ENCODE measurements at regions not wholly inside any gene's neighbourhood (a gene's known extent, or its start where the extent isn't known, plus 50 kb on each side); places are given as distances from the start of the nearest gene placed in this dataset.

GRCh38 chr12:19577281-19577530 lies 137.9 kb downstream of the AEBP2 start:
- peaks cover 0 to 5% (median 0%) of the 10 kb centered on the region in 4 donors for H3K9me3 ChIP-seq (ENCODE audit: control insufficient read depth in 4 of 4, low read length in 3 of 4)
- no peak for TF ChIP-seq HNF4G (IDR thresholded peaks at IDR 0.05)
- TF ChIP-seq RXRA (IDR thresholded peaks at IDR 0.05), result no peak
- TF ChIP-seq GABPA (IDR thresholded peaks at IDR 0.05 in 1 of 2, conservative IDR thresholded peaks at IDR 0.05 in 1 of 2), result no peak
- TF ChIP-seq YY1 (IDR thresholded peaks at IDR 0.05), result no peak
- no peak for TF ChIP-seq FOXA1 (IDR thresholded peaks at IDR 0.05)
- TF ChIP-seq FOXA2 (IDR thresholded peaks at IDR 0.05), result no peak
- TF ChIP-seq TAF1 (conservative IDR thresholded peaks at IDR 0.05), result no peak
- TF ChIP-seq EGR1 (IDR thresholded peaks at IDR 0.05; ENCODE audit: low read depth in 2 of 2), result no peak
- no peak for TF ChIP-seq ATF3 (IDR thresholded peaks at IDR 0.05)
- TF ChIP-seq SP1 (IDR thresholded peaks at IDR 0.05), result no peak
- TF ChIP-seq RAD21 (IDR thresholded peaks at IDR 0.05), result no peak
- TF ChIP-seq, protein P1, sequence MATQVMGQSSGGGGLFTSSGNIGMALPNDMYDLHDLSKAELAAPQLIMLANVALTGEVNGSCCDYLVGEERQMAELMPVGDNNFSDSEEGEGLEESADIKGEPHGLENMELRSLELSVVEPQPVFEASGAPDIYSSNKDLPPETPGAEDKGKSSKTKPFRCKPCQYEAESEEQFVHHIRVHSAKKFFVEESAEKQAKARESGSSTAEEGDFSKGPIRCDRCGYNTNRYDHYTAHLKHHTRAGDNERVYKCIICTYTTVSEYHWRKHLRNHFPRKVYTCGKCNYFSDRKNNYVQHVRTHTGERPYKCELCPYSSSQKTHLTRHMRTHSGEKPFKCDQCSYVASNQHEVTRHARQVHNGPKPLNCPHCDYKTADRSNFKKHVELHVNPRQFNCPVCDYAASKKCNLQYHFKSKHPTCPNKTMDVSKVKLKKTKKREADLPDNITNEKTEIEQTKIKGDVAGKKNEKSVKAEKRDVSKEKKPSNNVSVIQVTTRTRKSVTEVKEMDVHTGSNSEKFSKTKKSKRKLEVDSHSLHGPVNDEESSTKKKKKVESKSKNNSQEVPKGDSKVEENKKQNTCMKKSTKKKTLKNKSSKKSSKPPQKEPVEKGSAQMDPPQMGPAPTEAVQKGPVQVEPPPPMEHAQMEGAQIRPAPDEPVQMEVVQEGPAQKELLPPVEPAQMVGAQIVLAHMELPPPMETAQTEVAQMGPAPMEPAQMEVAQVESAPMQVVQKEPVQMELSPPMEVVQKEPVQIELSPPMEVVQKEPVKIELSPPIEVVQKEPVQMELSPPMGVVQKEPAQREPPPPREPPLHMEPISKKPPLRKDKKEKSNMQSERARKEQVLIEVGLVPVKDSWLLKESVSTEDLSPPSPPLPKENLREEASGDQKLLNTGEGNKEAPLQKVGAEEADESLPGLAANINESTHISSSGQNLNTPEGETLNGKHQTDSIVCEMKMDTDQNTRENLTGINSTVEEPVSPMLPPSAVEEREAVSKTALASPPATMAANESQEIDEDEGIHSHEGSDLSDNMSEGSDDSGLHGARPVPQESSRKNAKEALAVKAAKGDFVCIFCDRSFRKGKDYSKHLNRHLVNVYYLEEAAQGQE (IDR thresholded peaks at IDR 0.05), result no peak
- H3K36me3 ChIP-seq (ENCODE audit: control insufficient read depth in 4 of 4, insufficient read depth in 3 of 4, low read depth in 1 of 4, low read length in 3 of 4), result no peaks in the 10 kb centered on the region
- no peak overlapping the region for H3K4me3 ChIP-seq (ENCODE audit: low read depth in 1 of 3, low read length in 3 of 3)
- H3K27me3 ChIP-seq (ENCODE audit: control insufficient read depth in 4 of 4, insufficient read depth in 4 of 4, low read length in 3 of 4), result no peaks in the 10 kb centered on the region
- no peak for DNase-seq (ENCODE audit: low spot score)
- no peaks in the 10 kb centered on the region for H3K4me1 ChIP-seq (ENCODE audit: control insufficient read depth in 4 of 4, insufficient read depth in 4 of 4, low read length in 3 of 4)
- H3K27ac ChIP-seq (ENCODE audit: low read depth in 1 of 2, low read length in 2 of 2), result no peak overlapping the region
- no peak overlapping the region for H3K9ac ChIP-seq (ENCODE audit: low read depth in 1 of 2, low read length in 2 of 2)

DNA sequence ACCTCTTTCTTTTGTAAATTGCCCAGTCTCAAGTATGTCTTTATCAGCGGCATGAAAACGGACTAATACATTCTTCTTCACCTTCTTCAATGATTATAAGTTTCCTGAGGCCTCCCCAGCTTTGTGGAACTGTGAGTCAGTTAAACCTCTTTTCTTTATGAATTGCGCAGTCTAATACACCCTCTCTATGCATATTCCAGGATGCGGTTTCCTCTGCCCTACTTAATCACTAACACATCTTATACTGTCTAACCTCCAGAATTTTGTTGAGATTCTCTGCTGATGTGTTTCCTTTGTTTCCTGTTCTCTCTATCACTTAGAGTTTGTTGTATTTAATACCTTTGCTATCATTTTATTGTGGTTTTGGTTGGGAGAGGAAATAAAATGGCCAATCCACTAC lies 145.4 kb downstream of the AEBP2 start:
- WGBS, result 97% methylated on average over 4 of the region's 4 CpGs

More for the DNA sequence above, 145.4 kb downstream of the AEBP2 start:
- Histone ChIP-seq H3K9ac (ENCODE audit: low read depth in 1 of 2, low read length in 2 of 2) (no peak overlapping the region), H3K9me3 (ENCODE audit: control insufficient read depth in 4 of 4, low read length in 3 of 4) (peaks cover 2 to 12% (median 6%) of the 10 kb centered on the region in 4 donors), H3K27ac (ENCODE audit: low read depth in 1 of 2, low read length in 2 of 2) (no peak overlapping the region), H3K4me3 (ENCODE audit: low read depth in 1 of 3, low read length in 3 of 3) (no peak overlapping the region), H3K27me3 (ENCODE audit: control insufficient read depth in 4 of 4, insufficient read depth in 4 of 4, low read length in 3 of 4) (no peaks in the 10 kb centered on the region), H3K4me1 (ENCODE audit: control insufficient read depth in 4 of 4, insufficient read depth in 4 of 4, low read length in 3 of 4) (no peaks in the 10 kb centered on the region), H3K36me3 (ENCODE audit: control insufficient read depth in 4 of 4, insufficient read depth in 3 of 4, low read depth in 1 of 4, low read length in 3 of 4) (no peaks in the 10 kb centered on the region)
- TF ChIP-seq TAF1 (conservative IDR thresholded peaks at IDR 0.05), result no peak
- TF ChIP-seq ATF3 (IDR thresholded peaks at IDR 0.05), result no peak
- no peak for TF ChIP-seq HNF4G (IDR thresholded peaks at IDR 0.05)
- no peak for TF ChIP-seq HNF4A (conservative IDR thresholded peaks at IDR 0.05)
- no peak for TF ChIP-seq FOXA1 (IDR thresholded peaks at IDR 0.05)
- no peak for TF ChIP-seq MAX (IDR thresholded peaks at IDR 0.05)
- TF ChIP-seq, protein P1 (IDR thresholded peaks at IDR 0.05), result no peak
- DNase-seq (ENCODE audit: low spot score), result no peak
